HEK293 (cell line): ENCODE measurements at regions not wholly inside any gene's neighbourhood (a gene's known extent, or its start where the extent isn't known, plus 50 kb on each side); places are given as distances from the start of the nearest gene placed in this dataset.
"Not testable (repeated sequence)": the region's sequence is repeated elsewhere in the genome, so short reads cannot be mapped to it uniquely, and the experiment has no call there.

ENCODE experiments used
- GLIS1 ChIP-seq: fragments of 450-650 bp; formaldehyde crosslinking; IDR thresholded peaks from 2 replicates; pipeline ENCODE4 v1.5.1; 2016; ENCODE audit warnings: missing biosample characterization, missing genetic modification characterization
- SP2 ChIP-seq: fragments of 450-650 bp; formaldehyde crosslinking; IDR thresholded peaks from 2 replicates; pipeline ENCODE4 v1.5.1; 2016; ENCODE audit warnings: missing biosample characterization, missing genetic modification characterization
- YY1 ChIP-seq: fragments of 450-650 bp; formaldehyde crosslinking; IDR thresholded peaks from 2 replicates; pipeline ENCODE4 v1.5.1; 2018; ENCODE audit warnings: missing biosample characterization, missing genetic modification characterization
- ZNF350 ChIP-seq: fragments of 450-650 bp; formaldehyde crosslinking; IDR thresholded peaks from 2 replicates; pipeline ENCODE4 v1.5.0; 2017; ENCODE audit warnings: missing biosample characterization, mild to moderate bottlenecking, missing genetic modification characterization
- ZNF571 ChIP-seq: fragments of 450-650 bp; formaldehyde crosslinking; IDR thresholded peaks from 2 replicates; pipeline ENCODE4 v1.5.0; 2017; ENCODE audit warnings: missing biosample characterization, missing genetic modification characterization
- ZNF76 ChIP-seq: fragments of 450-650 bp; formaldehyde crosslinking; IDR thresholded peaks from 2 replicates; pipeline ENCODE4; 2016; ENCODE audit warnings: low read depth, missing biosample characterization, missing genetic modification characterization, borderline replicate concordance
- ZNF776 ChIP-seq: fragments of 450-650 bp; formaldehyde crosslinking; IDR thresholded peaks from 2 replicates; pipeline ENCODE4 v1.5.0; 2017; ENCODE audit warnings: missing biosample characterization, missing genetic modification characterization, borderline replicate concordance
- ZNF792 ChIP-seq: fragments of 450-650 bp; formaldehyde crosslinking; IDR thresholded peaks from 2 replicates; pipeline ENCODE4 v1.5.1; 2016; ENCODE audit warnings: missing biosample characterization, missing genetic modification characterization
- ZSCAN23 ChIP-seq: fragments of 450-650 bp; formaldehyde crosslinking; IDR thresholded peaks from 2 replicates; pipeline ENCODE4 v1.5.1; 2016; ENCODE audit warnings: missing biosample characterization, missing genetic modification characterization
- TF ChIP-seq, protein P1 (sequence below): fragments of 450-650 bp; formaldehyde crosslinking; IDR thresholded peaks from 2 replicates; pipeline ENCODE4 v1.5.1; 2016; ENCODE audit warnings: missing biosample characterization, missing genetic modification characterization
- TF ChIP-seq, protein P2 (sequence below): fragments of 450-650 bp; formaldehyde crosslinking; IDR thresholded peaks from 2 replicates; pipeline ENCODE4 v1.5.1; 2016; ENCODE audit warnings: missing biosample characterization, missing genetic modification characterization
- TF ChIP-seq, protein P3 (sequence below): fragments of 450-650 bp; formaldehyde crosslinking; IDR thresholded peaks from 2 replicates; pipeline ENCODE4 v1.5.1; 2016; ENCODE audit warnings: missing biosample characterization, missing genetic modification characterization
- TF ChIP-seq, protein P4 (sequence below): fragments of 450-650 bp; formaldehyde crosslinking; IDR thresholded peaks from 2 replicates; pipeline ENCODE4 v1.5.1; 2016; ENCODE audit warnings: missing biosample characterization, missing genetic modification characterization
- TF ChIP-seq, protein P5 (sequence below): fragments of 450-650 bp; formaldehyde crosslinking; IDR thresholded peaks from 2 replicates; pipeline ENCODE4 v1.5.1; 2016; ENCODE audit warnings: missing biosample characterization, missing genetic modification characterization, low read depth

DNA sequence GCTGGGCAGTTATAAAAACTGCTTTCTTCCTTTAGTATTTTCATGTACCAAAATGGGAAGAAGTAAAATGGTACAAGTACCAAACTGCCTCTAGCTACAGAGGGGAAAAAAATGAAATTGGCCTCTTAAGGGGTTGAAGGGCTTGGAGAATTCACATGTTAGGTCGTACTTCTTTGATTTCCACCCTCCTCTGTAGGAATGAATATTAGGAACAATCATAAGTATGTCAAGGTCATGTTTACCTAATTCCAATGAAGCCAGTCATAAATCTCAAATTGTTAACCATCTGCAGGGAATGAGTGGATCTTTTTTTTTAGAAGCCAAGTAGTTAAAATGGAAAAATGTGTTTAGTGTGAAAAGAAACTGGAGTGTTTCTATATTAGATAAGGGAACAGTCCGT, 772.6 kb downstream of the PRIM2 start:
- TF ChIP-seq, protein P1, sequence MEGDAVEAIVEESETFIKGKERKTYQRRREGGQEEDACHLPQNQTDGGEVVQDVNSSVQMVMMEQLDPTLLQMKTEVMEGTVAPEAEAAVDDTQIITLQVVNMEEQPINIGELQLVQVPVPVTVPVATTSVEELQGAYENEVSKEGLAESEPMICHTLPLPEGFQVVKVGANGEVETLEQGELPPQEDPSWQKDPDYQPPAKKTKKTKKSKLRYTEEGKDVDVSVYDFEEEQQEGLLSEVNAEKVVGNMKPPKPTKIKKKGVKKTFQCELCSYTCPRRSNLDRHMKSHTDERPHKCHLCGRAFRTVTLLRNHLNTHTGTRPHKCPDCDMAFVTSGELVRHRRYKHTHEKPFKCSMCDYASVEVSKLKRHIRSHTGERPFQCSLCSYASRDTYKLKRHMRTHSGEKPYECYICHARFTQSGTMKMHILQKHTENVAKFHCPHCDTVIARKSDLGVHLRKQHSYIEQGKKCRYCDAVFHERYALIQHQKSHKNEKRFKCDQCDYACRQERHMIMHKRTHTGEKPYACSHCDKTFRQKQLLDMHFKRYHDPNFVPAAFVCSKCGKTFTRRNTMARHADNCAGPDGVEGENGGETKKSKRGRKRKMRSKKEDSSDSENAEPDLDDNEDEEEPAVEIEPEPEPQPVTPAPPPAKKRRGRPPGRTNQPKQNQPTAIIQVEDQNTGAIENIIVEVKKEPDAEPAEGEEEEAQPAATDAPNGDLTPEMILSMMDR (tag by site-specific recombination): not testable (repeated sequence)
- TF ChIP-seq, protein P2, sequence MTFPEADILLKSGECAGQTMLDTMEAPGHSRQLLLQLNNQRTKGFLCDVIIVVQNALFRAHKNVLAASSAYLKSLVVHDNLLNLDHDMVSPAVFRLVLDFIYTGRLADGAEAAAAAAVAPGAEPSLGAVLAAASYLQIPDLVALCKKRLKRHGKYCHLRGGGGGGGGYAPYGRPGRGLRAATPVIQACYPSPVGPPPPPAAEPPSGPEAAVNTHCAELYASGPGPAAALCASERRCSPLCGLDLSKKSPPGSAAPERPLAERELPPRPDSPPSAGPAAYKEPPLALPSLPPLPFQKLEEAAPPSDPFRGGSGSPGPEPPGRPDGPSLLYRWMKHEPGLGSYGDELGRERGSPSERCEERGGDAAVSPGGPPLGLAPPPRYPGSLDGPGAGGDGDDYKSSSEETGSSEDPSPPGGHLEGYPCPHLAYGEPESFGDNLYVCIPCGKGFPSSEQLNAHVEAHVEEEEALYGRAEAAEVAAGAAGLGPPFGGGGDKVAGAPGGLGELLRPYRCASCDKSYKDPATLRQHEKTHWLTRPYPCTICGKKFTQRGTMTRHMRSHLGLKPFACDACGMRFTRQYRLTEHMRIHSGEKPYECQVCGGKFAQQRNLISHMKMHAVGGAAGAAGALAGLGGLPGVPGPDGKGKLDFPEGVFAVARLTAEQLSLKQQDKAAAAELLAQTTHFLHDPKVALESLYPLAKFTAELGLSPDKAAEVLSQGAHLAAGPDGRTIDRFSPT (tag by site-specific recombination): not testable (repeated sequence)
- not testable (repeated sequence) for TF ChIP-seq ZNF350 (tag by site-specific recombination); ZSCAN23 (tag by site-specific recombination); GLIS1 (tag by site-specific recombination); YY1; ZNF776 (tag by site-specific recombination); ZNF792 (tag by site-specific recombination); SP2 (tag by site-specific recombination); ZNF76 (tag by site-specific recombination); ZNF571 (tag by site-specific recombination)
- TF ChIP-seq, protein P3, sequence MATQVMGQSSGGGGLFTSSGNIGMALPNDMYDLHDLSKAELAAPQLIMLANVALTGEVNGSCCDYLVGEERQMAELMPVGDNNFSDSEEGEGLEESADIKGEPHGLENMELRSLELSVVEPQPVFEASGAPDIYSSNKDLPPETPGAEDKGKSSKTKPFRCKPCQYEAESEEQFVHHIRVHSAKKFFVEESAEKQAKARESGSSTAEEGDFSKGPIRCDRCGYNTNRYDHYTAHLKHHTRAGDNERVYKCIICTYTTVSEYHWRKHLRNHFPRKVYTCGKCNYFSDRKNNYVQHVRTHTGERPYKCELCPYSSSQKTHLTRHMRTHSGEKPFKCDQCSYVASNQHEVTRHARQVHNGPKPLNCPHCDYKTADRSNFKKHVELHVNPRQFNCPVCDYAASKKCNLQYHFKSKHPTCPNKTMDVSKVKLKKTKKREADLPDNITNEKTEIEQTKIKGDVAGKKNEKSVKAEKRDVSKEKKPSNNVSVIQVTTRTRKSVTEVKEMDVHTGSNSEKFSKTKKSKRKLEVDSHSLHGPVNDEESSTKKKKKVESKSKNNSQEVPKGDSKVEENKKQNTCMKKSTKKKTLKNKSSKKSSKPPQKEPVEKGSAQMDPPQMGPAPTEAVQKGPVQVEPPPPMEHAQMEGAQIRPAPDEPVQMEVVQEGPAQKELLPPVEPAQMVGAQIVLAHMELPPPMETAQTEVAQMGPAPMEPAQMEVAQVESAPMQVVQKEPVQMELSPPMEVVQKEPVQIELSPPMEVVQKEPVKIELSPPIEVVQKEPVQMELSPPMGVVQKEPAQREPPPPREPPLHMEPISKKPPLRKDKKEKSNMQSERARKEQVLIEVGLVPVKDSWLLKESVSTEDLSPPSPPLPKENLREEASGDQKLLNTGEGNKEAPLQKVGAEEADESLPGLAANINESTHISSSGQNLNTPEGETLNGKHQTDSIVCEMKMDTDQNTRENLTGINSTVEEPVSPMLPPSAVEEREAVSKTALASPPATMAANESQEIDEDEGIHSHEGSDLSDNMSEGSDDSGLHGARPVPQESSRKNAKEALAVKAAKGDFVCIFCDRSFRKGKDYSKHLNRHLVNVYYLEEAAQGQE: not testable (repeated sequence)
- TF ChIP-seq, protein P4, sequence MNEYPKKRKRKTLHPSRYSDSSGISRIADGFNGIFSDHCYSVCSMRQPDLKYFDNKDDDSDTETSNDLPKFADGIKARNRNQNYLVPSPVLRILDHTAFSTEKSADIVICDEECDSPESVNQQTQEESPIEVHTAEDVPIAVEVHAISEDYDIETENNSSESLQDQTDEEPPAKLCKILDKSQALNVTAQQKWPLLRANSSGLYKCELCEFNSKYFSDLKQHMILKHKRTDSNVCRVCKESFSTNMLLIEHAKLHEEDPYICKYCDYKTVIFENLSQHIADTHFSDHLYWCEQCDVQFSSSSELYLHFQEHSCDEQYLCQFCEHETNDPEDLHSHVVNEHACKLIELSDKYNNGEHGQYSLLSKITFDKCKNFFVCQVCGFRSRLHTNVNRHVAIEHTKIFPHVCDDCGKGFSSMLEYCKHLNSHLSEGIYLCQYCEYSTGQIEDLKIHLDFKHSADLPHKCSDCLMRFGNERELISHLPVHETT (tag by site-specific recombination): not testable (repeated sequence)
- TF ChIP-seq, protein P5, sequence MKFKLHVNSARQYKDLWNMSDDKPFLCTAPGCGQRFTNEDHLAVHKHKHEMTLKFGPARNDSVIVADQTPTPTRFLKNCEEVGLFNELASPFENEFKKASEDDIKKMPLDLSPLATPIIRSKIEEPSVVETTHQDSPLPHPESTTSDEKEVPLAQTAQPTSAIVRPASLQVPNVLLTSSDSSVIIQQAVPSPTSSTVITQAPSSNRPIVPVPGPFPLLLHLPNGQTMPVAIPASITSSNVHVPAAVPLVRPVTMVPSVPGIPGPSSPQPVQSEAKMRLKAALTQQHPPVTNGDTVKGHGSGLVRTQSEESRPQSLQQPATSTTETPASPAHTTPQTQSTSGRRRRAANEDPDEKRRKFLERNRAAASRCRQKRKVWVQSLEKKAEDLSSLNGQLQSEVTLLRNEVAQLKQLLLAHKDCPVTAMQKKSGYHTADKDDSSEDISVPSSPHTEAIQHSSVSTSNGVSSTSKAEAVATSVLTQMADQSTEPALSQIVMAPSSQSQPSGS (tag by site-specific recombination): not testable (repeated sequence)
